GM12872 (cell line): ENCODE measurements at regions not wholly inside any gene's neighbourhood (a gene's known extent, or its start where the extent isn't known, plus 50 kb on each side); places are given as distances from the start of the nearest gene placed in this dataset.

Experiments
- CTCF ChIP-seq: IDR thresholded peaks from 3 replicates; pipeline ENCODE4 v1.5.1; 2011; ENCODE audit warnings: low read depth, mild to moderate bottlenecking, low read length, moderate library complexity; ENCODE audit not compliant: insufficient read depth

DNA sequence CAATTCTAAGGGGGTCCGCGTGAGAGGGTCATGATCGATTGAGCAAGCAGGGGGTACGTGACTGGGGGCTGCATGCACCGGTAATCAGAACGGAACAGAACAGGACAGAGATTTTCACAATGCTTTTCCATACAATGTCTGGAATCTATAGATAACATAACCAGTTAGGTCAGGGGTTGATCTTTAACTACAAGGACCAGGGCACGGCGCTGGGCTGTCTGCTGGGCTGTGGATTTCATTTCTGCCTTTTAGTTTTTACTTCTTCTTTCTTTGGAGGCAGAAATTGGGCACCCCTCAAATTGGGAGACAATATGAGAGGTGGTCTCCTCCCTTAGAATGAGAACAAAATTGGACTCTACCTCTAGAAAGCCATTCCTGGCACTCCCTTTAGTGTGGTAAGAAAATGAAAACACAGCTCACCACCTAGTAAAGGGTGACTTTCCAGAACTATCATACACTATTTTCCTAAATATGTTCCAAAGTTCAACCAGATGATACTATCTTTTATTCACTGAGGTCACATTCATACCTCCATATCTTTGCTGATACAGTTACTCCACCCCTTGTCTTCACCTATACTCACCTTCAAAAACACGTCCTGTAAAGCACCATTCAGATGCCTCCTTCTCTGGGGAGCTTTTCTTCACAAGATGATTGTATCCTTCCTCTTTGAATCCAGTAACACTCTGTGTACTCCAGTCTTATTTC, 1058.3 kb upstream of the SLIT2 start:
- TF ChIP-seq CTCF, result no peak

DNA sequence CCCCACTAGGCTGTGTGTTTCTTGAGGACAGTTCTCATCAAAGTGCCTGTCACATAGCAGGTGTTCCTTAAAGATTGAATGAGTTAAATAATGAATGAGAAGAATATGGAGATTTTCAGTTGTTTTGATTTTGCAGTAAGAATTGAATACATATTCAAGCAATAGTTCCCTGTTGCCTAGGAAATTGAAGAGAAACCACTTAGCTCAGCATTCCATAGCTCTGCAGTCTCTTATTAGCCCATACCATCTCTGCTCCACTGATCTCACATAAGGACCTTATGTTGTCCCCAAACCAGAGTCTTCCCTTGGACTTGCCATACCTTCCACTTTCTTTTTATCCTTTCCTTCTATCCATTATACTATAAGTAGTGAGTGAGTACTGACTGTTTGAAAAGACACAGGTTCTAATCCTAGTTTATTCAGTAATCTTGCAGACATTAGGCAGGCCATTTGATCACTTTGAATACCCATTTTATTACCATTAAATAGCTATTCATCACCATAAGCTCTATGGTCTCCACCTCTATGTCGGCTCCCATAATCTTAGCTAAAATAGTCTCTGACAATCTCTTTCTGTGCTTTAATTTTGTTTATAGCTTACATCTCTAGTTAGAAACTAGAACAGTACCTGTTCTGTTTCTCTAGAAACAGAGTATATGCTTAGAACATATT, 1059.6 kb upstream of the SLIT2 start:
- TF ChIP-seq CTCF, result no peak

- no peak for TF ChIP-seq CTCF
These were observed 1064.0 kb upstream of the SLIT2 start for GRCh38 chr4:19187691-19188090.

GRCh38 chr4:19187096-19187495, 1064.6 kb upstream of the SLIT2 start:
- TF ChIP-seq CTCF, result no peak

DNA sequence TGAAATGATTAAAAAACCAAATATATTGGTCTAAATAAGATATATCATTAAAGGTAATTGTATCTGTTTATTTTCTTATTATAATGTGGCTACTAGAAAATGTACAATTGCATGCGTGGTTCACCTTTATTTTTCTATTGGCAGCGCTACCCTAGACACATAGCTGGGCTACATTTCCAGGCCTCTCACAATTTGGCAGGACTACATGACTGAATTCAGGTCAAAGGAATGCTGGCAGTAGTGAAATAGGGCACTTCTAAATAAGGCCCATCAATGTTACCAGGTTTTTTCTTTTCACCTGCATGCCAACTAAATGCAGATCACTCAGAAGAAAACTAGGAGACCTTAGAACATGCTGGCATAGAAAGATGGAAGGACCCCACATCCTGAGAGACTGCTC, 1072.9 kb upstream of the SLIT2 start:
- no peak for TF ChIP-seq CTCF

DNA sequence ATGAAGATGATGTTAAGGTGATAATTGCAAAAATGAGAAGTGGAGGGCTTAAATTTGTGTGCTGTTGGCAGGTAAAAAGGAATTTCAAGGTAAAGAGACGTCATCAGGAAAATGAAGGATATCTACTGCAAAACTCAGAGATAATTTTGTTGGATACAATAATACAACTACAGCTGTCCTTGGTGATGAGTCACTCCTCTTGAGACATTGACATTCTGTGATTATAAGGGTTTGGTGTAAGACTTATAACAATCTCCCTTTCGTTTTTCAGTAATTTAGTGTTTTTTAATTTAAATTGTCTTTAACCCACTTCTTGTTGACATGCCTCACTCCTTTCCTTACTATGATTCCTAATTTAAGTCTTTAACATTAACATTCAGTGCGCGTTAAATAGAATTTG, 1074.1 kb upstream of the SLIT2 start:
- no peak for TF ChIP-seq CTCF

DNA sequence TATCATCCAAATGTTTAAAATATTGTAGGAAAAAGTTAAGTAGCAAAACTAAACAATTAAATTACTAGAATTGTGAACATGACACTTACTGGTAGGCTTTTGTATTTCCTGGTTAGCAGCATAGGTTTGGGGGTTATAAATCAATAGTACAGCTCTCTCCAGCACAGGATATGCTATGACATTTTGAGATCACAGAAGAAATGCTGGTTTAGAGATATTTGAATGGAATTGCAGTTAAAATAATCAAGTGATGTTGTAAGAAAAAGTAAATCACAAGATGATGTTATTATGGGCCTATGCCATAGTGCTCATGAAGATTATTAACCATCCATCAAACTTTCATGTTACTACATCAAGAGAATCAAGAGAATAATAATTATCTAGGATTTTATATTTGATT, 1079.9 kb upstream of the SLIT2 start:
- no peak for TF ChIP-seq CTCF
